ENCODE measurements at regions not wholly inside any gene's neighbourhood (a gene's known extent, or its start where the extent isn't known, plus 50 kb on each side); places are given as distances from the start of the nearest gene placed in this dataset.

DNA sequence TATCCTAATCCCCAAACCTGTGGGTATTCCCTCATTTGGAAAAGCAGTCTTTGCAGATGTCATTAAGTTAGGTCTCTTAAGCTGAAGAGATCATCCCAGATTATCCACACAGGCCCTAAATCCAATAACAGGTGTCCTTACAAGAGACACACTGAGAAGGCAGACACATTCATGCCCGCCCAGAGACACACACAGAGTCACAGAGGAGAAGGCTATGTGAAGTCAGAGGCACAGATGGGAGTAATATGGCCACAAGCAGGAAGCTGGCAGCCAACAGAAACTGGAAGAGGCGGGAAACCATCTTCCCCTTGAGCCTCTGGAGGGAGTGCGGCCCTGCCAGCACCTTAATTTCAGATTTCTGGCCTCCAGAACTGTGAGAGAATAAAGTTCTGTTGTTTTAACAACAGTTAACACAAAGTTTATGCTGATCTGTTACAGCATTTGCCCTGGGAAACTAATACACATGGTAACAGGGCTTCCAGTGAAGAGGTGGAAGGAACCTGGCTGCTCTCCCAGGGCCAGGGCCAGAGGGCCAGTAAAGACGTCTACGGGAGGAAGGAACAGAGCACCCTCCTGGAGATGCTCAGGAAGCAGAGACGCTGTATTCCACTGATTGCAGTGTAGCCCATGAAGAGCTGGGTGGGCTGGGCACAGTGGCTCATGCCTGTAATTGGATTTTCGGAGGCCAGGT lies 217.5 kb downstream of the GLI2 start:
- DNase-seq (ENCODE audit: low spot score) = no peak

DNA sequence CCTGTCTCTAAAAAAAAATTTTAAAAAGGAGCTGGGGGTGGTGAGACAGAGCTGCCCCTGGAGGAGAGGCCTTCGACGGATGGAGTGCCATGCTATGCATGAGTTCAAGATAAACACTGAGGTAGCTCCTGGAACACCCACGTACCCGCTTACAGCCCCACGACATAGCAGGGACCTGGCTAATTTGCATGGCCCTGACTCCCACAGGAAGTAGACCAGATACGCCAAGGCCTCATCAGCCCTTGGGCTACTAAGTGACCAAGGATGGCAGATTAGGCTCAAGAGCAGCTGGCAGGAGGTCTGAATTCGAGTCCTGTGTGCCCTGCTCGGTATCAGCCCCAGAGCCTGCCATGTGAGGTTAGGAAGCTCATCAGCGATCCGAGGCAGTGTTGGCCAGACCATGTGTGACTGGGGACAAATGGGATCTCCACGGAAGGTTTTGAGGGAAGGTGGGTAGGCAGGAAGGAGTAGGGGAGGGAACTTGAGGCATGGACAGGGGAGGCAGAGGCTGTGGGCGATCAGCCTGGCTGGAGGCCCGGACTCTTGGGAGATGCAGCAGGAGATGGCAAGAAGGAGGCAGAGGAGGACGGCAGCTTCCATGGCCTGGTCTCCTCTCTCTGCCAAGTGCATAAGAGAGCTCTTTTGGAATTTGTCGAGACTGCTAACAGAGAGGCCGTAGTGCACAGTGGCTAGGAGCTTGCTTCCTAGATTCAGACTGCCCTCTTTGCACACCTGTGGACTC lies 218.3 kb downstream of the GLI2 start:
- DNase-seq (ENCODE audit: low spot score) = no peak

DNA sequence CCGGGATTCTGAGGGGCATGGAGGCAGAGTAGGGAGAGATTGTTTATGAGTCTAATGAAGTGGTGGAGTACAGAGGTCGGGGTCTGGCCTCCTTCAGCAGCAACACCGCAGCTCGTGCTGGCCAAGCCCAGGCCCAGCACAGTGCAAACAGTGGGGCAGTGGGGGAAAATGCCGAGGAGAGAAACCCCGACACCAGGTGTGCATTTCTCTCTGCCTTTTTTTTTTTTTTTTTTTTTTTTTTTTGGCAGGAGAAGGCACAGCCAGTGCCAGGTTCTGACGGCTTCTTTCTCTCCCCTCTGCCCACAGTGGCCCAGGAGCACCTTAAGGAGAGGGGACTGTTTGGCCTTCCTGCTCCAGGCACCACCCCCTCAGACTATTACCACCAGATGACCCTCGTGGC lies 219.3 kb downstream of the GLI2 start:
- no peak for DNase-seq (ENCODE audit: low spot score)

DNA sequence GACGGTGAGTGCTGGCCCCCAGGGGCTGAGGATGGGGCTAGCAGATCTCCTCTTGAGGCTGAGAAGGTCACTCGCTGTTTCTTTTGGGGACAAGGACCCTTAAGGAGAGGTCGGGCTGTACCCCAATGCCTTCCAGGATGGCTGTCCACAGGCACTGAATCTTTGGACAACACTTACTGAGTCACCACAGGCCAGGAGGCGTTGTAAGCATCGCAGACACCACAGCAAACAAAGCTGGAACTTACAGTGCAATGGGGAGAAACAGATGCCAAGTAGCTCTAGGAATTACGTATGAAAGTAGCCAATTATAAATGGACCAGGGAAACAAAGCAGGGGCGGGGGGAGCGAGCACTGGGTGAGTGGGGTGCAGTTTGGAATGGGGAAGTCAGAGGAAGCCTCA lies 219.8 kb downstream of the GLI2 start:
- no peak for DNase-seq (ENCODE audit: low spot score)

DNA sequence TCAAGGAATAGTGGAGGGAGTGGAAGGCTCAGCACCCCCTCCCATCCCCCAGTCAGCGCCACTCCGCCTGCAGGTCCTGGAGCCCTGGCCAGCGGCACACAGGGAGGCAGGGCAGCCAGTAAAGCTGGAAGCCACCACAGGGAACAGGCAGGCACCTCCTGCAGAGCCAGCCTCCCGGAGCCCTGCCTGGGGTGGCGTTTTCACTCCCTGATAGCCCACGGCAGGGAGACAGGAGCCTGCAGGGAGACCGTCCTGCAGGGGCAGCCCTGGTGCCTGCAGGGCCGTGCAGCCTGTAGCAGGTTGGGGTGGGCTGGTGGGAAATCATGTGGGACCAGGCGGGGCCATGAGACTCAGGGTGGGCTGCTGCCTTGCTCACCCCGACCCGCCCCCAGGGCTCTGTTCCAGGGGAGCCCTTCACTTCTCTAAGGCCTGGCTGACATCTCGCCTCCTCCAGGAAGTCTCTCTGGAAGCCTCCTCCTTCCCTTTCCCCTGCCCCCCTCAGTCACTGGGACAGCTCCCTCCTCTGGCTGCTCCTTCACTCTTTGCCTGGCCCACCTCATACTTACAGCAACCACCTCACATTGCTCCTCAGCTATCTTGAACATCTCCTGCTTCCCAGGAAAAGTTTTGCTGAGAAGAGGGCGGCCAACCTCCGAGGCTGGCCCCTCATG lies 221.0 kb downstream of the GLI2 start:
- no peak for DNase-seq (ENCODE audit: low spot score)

DNA sequence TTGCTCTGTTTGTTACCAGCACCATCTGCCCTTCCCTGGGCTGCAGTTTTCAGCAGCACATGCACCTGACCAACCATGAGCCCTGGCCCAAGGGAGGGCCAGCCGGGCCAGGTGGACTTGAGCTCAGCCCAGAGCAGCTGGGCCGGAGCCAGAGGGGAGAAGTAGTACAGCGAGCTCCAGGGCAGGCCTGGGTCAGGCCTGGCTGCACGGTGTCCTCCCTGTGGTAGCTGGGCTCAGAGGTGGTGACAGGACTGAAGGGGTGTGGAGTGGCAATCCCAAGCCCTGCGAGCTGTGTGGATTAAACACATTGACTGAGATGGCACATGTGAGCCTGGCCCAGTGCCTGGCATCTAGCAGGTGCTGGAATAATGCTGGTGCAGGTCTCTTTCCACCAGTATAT lies 222.2 kb downstream of the GLI2 start:
- DNase-seq (ENCODE audit: low spot score) = no peak

DNA sequence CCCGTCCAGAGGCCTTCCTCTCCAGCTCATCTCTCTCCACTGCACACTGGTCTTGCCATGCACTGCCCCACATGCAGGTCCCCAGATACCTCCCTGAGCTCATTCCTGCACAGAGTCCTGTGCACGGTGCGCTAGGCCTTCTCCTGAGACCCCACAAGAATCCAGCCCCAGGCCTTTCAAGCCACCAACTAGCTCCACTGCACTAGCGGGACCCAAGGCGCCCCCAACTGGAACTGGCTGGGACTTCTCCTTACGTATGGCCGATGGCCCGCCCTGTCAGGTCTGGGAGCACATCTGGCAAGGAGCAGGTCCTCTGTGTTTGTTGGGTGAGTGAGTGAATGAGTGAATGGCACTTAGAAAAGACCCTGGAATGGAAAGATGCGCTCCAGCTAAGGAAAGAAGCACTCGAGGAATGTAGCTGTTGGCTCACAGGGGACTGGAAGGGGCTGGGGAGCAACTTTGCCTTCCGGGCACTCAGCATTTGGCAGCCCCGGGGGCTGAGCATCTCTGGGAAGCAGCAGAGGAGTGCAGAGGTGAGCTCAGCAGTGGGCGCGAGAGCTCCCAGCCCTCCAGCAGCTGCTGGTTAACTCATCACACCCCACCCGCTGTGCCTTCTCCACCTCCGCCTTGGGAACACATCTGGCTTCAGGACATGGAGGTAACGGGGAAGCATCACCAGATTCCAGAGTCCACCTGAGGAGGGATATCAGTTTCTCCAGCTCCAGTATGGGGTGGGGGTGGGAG lies 223.1 kb downstream of the GLI2 start:
- DNase-seq (ENCODE audit: low spot score) = no peak

DNA sequence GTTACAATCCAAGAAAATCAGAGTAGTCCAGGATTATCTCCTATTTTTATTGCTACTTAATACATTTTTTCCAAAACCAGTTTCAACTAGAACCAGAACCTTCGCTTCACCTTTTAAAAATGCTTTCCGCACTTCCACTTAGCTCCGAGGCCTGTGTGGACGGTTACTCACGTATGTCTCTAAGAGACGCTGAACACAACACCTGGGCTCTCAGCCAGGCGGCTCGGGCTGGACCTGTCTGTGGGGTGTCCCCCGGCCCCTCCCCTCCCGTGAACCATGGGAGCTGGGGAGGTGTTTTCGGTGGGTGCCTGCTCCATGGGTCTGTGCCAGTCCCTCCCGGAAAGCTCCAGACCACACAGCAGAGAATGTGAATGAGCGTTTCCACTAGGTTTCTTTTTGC lies 223.8 kb downstream of the GLI2 start:
- no peak for DNase-seq (ENCODE audit: low spot score)

DNA sequence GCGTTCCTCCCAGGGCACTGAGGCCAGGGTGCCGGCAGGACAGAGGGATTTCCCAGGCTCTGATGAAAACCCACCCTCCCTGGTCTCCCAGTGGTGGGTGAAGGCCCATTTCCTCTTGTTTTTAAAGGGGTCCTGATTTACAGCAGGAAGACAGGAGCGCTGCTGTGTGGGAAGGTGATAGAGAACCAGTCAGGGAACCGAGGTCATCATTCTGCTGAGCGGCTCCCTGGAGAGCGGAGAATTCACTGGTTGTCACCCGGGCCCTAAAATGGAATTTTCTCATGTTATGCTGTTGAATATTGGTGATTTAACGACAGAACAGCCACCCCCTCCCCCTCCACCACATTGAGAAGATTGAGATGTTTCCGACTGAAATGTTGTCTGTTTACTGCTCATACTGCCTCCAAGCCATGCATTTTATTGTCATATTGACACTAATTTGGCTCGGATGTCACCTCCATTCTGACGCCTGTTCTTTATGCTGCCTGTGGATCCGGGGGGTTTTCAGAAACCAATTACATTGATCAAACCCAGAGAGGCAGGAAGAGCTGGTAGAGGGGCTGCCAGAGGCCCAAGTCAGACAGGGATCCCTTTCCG lies 225.2 kb downstream of the GLI2 start:
- DNase-seq (ENCODE audit: low spot score) = no peak

DNA sequence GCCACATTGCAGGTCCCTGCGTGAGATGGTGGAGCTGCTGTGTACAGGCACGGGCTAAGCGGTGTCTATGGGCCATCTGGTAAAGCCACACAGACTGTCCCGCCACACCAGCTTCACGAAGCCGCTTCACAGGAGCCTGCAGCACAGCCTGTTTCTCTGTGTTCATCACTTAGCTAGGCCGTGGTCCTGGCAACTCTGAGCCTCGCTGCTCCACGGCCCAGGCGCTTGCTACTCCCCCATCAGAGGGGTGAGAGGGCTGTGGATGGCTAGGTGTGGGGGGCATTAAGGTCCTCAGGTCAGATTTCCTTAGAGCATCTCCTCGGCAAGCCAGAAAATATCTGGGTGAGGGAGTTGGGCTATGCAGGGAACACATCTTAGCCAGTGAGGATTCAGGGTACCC lies 225.7 kb downstream of the GLI2 start:
- DNase-seq (ENCODE audit: low spot score) = no peak

DNA sequence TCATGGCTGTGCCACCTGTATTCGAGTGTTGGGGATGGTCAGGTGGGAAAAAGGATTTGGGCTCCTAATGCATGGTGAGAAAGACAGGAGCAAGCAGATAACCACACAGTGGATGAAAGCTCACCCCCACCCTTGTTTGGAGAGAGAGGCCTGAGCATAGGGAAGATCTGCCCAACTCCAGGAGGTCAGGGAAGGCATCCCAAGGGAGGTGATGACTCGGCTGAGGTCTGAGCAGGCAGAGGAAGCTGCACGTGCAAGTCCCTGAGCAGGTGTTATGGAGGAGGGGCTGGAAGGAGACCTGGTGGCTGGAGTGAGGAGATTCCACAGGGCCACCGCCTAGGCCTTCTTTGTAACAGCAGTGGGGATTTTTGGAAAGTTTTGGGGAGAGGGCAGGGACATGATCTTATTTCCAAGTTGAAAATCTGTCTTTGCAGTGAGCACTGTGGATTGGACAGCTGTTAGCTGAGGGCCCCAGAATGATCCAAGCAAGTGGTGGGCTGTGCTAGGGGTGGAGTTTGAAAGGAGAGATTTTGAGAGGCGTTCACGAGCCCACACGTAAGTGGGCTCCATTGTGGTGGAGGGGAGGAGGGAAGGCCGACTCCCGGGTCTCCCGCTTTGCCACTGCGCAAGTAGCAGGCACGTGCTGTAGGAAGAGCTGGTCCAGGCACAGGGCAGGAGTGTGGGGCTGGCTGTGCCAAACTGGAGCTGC lies 228.5 kb downstream of the GLI2 start:
- no peak for DNase-seq (ENCODE audit: low spot score)

DNA sequence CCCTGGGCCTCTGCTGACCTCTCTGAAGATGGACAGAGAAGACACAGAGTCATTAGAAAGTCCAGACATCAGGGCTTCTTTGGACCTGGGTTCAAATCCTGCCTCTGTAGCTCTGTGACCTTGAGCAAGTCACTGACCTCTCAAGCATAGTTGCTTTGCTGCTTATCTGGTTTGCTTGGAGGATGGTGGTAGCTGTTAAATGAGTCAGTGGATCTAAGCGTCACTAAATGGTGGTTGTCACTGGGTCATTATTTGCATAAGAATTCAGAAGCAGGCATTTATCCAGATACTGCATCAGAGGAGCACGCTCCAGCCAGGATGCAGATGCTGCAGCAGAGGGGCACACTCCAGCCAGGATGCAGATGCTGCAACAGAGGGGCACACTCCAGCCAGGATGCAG lies 229.2 kb downstream of the GLI2 start:
- no peak for DNase-seq (ENCODE audit: low spot score)

DNA sequence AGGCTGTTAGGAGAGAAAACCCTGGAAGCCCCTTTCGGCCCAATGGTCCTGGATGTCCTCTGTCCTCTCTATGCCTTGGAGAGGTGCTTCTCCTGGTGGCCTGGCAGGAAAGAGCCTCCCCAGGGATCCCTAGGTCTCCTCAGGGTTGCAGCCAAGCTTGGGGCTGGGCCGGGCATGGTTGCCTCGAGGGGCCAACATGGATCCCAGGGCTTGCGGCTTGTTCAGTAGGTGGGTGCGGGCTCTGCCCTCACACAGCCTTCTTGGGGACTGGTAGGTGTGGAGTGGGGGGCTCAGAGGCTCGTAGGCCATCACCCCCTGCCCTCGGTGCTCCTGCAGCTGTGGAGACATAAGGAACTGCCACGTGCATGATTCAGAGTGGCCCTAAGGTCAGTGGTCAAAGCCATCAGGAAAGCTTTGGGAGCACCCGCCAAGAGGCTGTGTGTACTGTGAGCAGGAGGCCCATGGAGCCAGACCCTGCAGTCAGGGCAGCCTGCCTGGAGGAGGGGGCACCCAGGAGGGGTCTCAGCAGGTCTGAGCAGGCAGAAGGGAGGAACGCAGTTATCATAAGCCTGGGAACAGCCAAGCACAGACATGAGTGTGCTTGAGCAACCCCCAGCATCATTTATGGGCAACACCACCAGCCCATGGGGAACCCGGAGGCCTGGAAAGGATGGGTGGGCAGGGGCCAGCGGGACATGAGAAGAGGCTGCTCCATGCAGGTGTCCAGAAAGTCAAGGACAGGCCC lies 231.0 kb downstream of the GLI2 start:
- DNase-seq (ENCODE audit: low spot score) = no peak

DNA sequence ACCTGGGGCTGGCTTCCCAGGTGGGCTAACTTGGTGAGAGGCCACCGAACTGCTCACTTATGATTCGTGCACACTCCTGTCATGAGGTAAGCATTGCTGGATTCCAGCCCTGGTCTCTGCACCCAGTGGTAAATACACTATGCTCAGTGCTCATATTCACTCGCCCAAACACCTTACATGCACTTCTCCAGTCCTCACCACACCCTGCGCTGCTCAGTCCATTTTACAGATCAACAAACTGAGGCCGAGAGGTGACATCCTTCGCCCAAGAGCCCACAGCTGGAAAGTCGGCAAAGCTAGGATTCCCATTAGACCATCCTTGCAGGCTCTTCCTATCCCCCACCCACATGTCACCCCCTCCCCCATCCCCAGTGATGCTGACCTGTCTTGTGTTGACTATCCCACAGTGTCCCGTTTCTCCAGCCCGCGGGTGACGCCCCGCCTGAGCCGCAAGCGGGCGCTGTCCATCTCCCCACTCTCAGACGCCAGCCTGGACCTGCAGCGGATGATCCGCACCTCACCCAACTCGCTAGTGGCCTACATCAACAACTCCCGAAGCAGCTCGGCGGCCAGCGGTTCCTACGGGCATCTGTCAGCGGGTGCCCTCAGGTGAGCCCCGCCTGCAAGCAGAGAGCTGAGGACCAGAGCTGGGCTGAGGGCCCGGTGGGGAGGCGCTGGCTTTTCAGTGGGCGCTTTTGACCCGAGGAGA lies 232.8 kb downstream of the GLI2 start:
- no peak for DNase-seq (ENCODE audit: low spot score)

DNA sequence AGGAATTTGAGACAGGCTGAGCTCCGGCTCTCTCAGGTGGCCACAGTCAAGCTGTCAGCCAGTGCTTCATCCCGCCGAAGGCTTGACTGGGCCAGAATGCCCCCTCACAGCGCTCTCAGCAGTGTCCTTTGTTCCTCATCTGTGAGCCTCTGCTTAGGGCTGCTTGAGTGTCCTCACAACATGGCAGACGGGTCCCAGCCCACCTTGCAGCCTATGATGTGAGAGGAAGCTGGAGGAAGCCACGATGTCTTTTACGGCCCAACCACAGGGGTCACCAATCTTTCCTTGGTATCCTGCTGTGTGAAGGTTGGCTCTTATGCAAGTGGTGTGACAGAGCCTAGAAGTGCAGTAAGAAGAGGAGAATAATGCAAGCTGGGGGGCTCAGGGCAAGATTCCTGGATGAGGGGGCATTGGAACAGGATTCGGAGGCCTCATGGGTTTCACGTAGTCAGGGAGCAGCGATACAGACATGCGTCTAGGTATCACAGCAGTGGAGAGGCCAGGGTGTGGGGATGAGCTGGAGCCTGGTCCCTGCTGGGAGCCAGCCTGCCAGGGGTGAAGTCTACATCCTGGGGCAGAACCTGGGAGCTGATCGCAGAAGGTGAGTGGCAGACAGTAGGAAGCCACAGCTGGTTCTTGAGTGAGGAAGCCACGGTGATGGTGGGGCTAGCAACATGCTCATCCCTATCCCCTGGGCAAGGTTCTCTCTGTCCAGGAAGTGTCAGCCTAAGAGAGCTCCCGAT lies 234.1 kb downstream of the GLI2 start:
- DNase-seq (ENCODE audit: low spot score) = no peak

DNA sequence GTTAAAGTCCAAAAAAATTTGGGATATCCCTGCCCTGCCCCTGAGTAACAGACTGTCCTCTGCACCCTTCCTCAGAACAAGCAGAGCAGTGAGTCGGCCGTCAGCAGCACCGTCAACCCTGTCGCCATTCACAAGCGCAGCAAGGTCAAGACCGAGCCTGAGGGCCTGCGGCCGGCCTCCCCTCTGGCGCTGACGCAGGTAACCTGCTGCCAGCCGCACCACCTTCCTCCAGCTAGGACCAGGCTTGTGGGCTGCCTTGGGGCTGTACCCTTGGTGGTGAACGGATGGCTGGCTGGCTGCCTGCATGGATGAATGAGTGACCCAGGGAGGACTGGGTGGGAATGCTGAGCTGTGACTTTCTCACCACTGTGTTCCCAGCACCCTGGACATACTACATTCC lies 236.2 kb downstream of the GLI2 start:
- no peak for DNase-seq (ENCODE audit: low spot score)

DNA sequence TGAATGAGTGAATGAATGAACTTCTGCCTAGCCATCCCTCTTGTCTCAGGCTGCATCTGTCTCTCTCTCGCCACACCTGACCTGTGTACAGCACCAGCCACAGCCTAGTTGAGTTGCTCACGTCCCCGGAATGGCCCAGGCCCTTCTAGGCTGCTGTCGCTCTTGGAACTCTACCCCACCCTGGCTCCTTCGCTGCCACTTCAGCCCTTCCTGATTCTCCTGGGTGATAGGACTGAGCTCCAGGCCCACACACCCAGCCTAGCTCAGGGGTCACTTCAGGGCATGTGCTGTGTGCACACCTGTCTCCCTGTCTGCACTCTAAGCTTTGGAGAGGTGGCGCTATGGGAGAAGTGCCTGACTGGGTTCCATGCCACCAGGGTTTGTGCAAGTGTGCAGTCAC lies 236.6 kb downstream of the GLI2 start:
- DNase-seq (ENCODE audit: low spot score) = no peak

DNA sequence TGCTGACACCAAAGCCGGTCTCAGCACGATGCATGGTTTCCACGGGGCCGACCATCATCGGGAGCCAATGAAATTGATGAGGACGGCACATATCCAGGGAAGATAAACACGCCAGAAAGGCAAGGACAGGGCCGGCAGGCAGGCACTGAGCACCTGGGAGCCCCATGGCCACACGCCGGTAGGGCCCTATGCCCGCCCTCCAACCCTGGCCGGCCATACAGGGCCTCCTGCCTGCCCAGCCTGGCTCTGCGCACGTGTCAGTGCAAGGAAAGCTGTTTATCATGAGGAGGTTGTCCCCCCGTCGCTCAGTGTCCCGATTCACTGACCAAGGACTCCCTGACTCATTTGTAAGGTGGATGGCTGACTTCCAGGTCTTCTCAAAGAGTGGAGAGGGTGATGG lies 237.5 kb downstream of the GLI2 start:
- no peak for DNase-seq (ENCODE audit: low spot score)

DNA sequence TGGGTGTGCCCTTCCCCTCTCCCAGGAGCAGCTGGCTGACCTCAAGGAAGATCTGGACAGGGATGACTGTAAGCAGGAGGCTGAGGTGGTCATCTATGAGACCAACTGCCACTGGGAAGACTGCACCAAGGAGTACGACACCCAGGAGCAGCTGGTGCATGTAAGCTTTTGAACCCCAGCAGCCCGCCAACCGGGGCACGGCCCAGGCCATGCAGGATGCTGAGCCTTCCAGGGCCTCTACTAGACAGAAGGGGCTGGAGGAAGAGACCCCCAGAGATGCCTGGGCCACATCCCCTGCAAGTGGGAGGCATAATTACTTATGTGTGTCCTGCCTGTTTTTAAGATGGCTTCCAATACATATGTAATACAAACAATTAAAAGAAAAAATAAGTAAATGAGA lies 239.3 kb downstream of the GLI2 start:
- no peak for DNase-seq (ENCODE audit: low spot score)

Measured in mucosa of gallbladder (tissue), 1 donor.